Stimulated activated CD8-positive, alpha-beta memory T cell treated with anti-CD3 and anti-CD28 coated beads, Interleukin-2, amount 100 ng/mL, for 1 hour (primary cell): ENCODE measurements at regions not wholly inside any gene's neighbourhood (a gene's known extent, or its start where the extent isn't known, plus 50 kb on each side); places are given as distances from the start of the nearest gene placed in this dataset.

Experiments used
- DNase-seq, 2 donors: peaks; one replicate each; pipeline ENCODE4 v3.0.0-alpha.2; 2020; ENCODE audit warnings: low read depth in 2 of 2

DNA sequence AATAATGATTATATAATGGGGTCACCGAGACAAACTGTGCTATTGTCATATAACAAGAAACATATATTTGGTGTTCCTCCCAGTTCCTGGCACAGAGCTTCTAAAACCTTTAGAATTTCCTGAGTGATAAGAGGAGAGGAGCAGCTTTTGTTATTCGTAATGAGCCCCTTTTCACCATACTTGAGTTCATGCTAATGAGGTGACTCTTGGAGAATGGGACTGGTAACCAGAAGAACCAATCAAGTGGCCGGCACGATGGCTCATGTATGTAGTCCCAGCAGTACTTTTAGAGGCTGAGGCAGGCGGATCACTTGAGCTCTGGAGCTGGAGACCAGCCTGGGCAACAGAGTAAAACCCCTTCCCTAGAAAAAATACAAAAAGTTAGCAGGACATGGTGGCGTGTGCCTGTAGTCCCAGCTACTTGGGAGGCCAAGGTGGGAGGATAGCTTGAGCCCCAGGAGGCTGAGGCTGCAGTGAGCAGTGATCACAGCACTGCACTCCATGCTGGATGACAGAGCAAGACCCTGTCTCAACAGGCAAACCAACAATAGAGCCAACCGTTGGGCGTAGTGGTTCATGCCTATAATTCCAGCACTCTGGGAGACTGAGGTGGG, 62.7 kb upstream of the FTH1 start:
- no peak for DNase-seq

DNA sequence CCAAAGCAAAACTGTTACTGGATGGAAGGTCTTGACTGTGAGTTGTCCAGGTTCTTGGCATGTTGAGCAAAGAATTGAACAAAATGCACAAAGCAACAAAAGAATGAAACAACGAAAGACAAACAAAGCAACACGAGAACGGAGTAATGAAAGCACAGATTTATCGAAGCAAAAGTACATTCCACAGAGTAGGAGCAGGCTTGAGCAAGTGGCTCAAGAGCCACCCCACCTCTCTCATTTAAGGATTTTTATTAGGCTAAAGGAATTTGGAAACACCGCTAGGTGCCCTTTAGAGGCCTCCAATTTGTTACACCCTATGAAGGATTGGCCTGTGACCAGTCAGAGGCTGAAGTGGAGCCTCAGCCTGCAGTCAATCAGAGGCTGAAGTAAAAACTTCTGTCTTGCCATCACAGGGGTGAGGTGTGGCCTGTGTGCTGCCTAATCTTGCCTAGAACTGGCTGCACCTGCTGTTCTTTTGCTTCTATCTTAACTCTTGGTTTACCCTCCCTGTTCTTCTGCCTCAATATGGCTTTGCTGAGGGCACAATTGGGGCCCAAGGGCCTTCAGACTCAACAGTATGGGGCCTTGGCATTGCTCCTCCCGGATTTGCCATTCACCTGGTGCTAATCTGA, 59.4 kb upstream of the FTH1 start:
- DNase-seq: no peak

DNA sequence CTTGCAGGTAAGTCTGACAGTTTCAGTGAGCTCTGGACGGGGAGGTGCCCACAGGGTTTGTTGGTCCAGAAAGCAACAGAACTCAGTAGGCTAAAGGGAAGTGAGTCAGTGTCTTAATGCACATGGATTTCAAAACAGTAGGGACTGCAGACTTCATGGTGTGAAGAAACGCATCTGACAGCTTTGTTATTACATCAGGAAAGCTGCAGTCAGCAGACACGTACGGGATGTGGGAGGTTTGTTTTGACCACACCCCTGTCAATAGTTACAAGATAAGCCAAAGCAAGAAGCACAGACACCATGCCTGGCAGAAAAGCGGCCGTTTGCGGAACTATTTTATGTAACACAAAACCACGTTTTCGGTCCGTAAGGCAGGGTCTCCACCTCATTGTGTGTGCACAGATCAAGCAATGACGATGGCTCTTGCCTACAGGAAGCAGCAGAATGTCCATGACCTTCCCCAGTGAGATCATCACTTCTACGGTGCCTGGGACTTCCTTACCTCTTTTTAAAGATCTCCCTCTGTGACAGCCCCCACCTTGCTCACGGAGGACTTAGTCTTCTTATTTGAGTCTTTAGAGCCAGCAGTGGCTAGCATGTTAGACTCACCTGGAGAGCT, 58.2 kb upstream of the FTH1 start:
- DNase-seq: peak; percentile 37 to 49

DNA sequence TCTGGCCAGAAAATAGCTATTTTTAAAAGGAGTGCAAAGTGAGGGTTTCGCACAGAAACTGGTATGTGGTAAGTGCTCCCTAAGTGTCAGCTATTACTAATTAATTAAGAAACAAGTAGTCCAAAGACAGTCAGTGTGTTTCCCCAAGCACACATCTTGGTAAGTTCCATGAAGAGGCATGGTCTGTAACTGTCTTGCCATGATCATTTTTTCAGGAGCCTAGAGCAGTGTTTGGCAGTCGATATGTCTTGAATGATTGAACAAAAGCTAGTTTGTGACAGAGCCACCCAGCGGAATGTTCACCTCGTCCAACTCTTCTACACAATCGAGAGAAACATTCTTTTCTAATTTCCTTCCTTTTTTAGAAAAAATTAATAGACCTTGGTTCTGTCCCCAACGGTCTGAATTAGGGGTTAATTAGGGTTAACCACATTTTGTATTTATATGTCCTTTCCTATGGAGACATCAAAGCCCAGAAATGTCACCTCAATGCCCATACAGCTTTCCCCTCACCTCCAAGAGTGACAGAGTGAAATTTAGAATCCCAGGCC, 57.6 kb upstream of the FTH1 start:
- DNase-seq: no peak

DNA sequence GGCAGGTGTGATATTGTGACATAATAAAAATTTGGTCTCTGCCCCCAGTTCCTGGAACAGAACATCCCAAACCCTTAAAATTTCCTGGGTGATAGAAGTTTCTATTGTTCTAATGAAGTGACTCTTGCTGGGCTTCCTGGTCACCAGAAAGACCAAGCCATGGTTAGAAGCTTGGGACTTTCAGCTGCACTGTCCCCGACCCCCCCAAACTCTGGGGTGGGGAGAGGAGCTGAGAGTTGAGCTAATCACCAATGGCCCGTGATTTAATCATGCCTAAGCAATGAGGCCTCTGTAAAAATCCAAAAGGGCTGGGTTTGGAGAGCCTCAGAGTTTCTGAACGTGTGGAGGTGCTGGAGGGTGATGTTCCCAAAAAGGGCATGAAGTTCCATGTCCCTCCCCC, 54.8 kb upstream of the FTH1 start:
- DNase-seq: no peak

DNA sequence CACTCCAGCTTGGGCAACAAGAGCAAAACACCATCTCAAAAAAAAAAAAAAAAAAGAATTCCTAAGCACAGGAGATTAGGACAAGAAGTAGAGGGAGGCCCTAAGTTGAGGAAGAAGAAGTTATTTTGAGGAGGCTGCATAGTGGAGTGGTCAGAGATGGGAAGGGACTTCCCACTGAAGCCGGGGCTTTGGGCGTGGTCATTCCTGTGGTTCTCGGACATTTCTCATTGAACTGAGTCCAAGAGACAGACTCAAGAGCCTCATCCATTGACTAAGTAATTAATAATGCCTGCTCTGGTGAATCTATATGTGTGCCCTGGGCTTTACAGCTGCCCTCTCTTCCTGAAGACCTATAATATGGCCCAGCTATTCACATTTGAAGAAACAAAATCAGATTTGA, 53.2 kb upstream of the FTH1 start:
- no peak for DNase-seq

DNA sequence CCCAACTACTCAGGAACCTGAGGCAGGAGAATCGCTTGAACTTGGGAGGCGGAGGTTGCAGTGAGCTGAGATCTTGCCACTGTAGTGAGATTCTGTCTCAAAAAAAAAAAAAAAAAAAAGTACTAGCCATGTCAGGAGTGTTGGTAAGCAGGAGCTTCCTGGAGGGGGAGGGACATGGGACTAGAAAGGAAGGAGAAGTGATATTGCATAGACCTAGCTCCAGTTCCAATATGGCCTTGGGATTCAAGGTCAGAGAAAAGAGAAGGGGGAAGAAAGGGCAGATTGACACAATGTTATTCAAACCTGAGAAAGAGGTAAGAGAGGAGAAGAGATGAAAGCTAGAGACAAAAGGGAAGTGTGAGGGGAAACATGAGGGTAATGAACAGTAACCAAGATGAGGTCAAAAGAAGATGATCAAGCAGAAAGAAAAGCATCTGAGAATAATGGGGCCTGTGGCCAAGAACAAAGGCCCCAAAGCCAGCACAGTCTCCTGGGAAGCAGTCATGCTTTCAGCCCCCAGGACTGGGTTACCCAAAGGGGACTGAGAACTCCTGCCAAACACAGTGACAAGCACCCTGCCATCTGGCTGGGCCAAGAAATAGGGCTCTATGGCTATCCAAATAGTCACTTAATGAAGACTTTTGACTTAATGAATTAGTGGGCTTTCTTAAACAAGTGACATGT, 51.7 kb upstream of the FTH1 start:
- DNase-seq: no peak

DNA sequence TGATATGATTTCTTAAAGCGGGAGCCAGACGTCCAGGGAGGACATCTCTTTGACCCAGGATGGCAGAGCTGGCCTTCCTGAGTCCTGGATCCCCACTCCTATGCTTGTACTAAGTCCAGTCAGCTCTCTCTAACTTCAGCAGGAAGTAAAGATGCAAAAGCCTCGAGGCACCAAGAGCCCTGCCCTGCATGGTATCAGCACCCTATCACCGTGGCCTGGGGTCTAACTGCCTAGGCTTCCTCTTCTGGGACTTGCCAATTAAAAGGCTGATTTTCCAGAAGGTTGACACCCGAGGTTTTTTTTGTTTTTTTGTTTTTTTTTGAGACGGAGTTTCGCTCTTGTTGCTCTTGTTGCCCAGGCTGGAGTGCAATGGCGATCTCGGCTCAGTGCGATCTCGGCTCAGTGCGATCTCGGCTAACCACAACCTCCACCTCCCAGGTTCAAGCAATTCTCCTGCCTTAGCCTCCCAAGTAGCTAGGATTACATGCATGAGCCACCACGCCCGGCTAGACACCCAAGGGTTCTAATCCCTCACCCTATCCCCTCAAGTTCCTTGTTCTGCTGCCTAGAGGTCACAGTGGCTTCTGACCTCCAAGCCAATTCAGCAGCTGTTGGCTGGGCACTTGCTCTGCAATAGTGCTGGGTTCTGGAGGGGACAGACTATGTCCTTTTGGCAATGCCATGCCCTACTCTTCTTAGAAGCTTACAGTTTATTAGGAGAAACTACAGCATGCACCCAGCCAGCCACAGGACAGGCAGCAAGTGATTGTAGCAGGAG, 50.6 kb upstream of the FTH1 start:
- DNase-seq: no peak
